ENCODE measurements at regions not wholly inside any gene's neighbourhood (a gene's known extent, or its start where the extent isn't known, plus 50 kb on each side); places are given as distances from the start of the nearest gene placed in this dataset.

DNA sequence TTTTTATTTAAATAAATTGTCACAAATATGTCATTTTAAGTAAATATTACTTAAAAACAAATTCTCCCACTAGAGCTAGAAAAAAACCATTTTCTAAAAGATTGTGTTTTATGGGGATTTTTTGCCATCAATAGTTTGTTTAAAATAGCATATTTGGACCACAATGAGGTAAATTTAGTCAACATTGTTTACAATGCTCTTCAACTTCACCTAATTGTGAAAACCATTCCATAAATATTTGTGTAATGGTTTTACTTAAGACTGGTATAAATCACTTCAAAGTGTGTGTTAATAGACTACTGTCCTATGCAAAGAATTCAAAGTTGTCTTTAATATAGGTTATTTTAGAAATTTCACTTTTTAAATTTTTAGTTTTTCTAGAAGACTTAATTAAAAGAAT lies 1004.2 kb downstream of the PCDH18 start:
- TF ChIP-seq CTCF (conservative IDR thresholded peaks at IDR 0.05) (no peak), EZH2 (IDR thresholded peaks at IDR 0.05; ENCODE audit: low read depth) (no peak)
- no peaks in the 10 kb centered on the region for H3K36me3 ChIP-seq (ENCODE audit: low read depth)
- H3K27ac ChIP-seq = no peak overlapping the region
- no peaks in the 10 kb centered on the region for H3K9me2 ChIP-seq (ENCODE audit: insufficient read depth)
- no peaks in the 10 kb centered on the region for H3K27me3 ChIP-seq (ENCODE audit: insufficient read depth, low read depth)
- intact Hi-C loops (cut with micrococcal nuclease; ENCODE audit: unreplicated experiment) = no loop called here
- no peak overlapping the region for H3K4me2 ChIP-seq
- no peak overlapping the region for H3K4me3 ChIP-seq
- no peaks in the 10 kb centered on the region for H4K20me1 ChIP-seq (ENCODE audit: insufficient read depth)
- no peak for DNase-seq
- no TSS peak for BruUV-seq (replicated peaks)
- no peaks in the 10 kb centered on the region for H3K79me2 ChIP-seq (ENCODE audit: low read depth)
- no peaks in the 10 kb centered on the region for H3K4me1 ChIP-seq (replicated peaks; ENCODE audit: insufficient read depth)
- H3K9me3 ChIP-seq (ENCODE audit: insufficient read depth, low read depth) = no peaks in the 10 kb centered on the region
- H3F3A ChIP-seq (ENCODE audit: insufficient read depth, low read depth) = no peaks in the 10 kb centered on the region
- ChIA-PET CTCF (no interaction called here), POLR2A (ENCODE audit: unreplicated experiment) (no interaction called here)
- no peak overlapping the region for H2AFZ ChIP-seq

GRCh38 chr4:136526517-136526916 lies 1005.8 kb downstream of the PCDH18 start:
- H3K4me2 ChIP-seq = no peak overlapping the region
- H3K4me3 ChIP-seq = no peak overlapping the region
- POLR2A ChIA-PET (ENCODE audit: unreplicated experiment) = interaction anchor here (0.6 kb wide), 1 partner anchor 313 kb away, joined by 4 read pairs; no protein-coding TSS in a partner anchor
- no peaks in the 10 kb centered on the region for H3K9me2 ChIP-seq (ENCODE audit: insufficient read depth)
- H3K79me2 ChIP-seq (ENCODE audit: low read depth) = no peaks in the 10 kb centered on the region
- intact Hi-C loops (cut with micrococcal nuclease; ENCODE audit: unreplicated experiment) = no loop called here
- H3F3A ChIP-seq (ENCODE audit: insufficient read depth, low read depth) = no peaks in the 10 kb centered on the region
- no peaks in the 10 kb centered on the region for H3K9me3 ChIP-seq (ENCODE audit: insufficient read depth, low read depth)
- BruUV-seq (replicated peaks) = no TSS peak
- no peaks in the 10 kb centered on the region for H3K4me1 ChIP-seq (replicated peaks; ENCODE audit: insufficient read depth)
- CTCF ChIA-PET = no interaction called here
- H4K20me1 ChIP-seq (ENCODE audit: insufficient read depth) = no peaks in the 10 kb centered on the region
- no peak overlapping the region for H2AFZ ChIP-seq
- no peak for TF ChIP-seq EZH2 (IDR thresholded peaks at IDR 0.05; ENCODE audit: low read depth)
- TF ChIP-seq CTCF (conservative IDR thresholded peaks at IDR 0.05) = no peak
- no peak for DNase-seq
- H3K36me3 ChIP-seq (ENCODE audit: low read depth) = no peaks in the 10 kb centered on the region
- H3K27me3 ChIP-seq (ENCODE audit: insufficient read depth, low read depth) = no peaks in the 10 kb centered on the region
- H3K27ac ChIP-seq = no peak overlapping the region

DNA sequence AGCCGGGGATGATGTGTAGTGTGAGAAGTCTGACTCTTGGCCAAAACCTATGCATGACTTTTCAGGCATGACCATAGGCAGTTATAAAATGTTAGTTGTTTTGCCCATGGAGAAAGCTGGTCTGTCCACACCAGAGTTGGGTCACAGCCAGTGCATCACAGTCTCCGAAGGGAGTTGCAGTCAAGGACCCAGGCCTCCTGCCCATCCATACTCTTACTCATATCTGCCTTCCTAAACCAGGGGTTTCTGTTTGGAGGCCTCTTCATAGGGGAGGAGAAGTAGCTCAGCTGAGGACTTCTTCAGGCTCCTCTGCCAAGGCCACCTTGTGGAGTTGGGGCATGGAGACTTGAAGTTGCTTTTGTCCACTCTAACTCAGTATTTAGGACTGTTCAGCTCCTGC lies 1008.3 kb downstream of the PCDH18 start:
- ChIA-PET POLR2A (ENCODE audit: unreplicated experiment) (no interaction called here), CTCF (no interaction called here)
- no peaks in the 10 kb centered on the region for H3K36me3 ChIP-seq (ENCODE audit: low read depth)
- no peak for TF ChIP-seq CTCF (conservative IDR thresholded peaks at IDR 0.05)
- TF ChIP-seq EZH2 (IDR thresholded peaks at IDR 0.05; ENCODE audit: low read depth) = no peak
- H3K4me3 ChIP-seq = no peak overlapping the region
- DNase-seq = no peak
- H3K79me2 ChIP-seq (ENCODE audit: low read depth) = no peaks in the 10 kb centered on the region
- no peaks in the 10 kb centered on the region for H3F3A ChIP-seq (ENCODE audit: insufficient read depth, low read depth)
- no peaks in the 10 kb centered on the region for H3K9me2 ChIP-seq (ENCODE audit: insufficient read depth)
- H2AFZ ChIP-seq = no peak overlapping the region
- intact Hi-C loops (cut with micrococcal nuclease; ENCODE audit: unreplicated experiment) = no loop called here
- H3K27me3 ChIP-seq (ENCODE audit: insufficient read depth, low read depth) = no peaks in the 10 kb centered on the region
- H3K9me3 ChIP-seq (ENCODE audit: insufficient read depth, low read depth) = no peaks in the 10 kb centered on the region
- no peaks in the 10 kb centered on the region for H3K4me1 ChIP-seq (replicated peaks; ENCODE audit: insufficient read depth)
- H4K20me1 ChIP-seq (ENCODE audit: insufficient read depth) = no peaks in the 10 kb centered on the region
- H3K27ac ChIP-seq = no peak overlapping the region
- BruUV-seq (replicated peaks) = no TSS peak
- H3K4me2 ChIP-seq = no peak overlapping the region

Measured in PC-9 (cell line).